ENCODE measurements at regions not wholly inside any gene's neighbourhood (a gene's known extent, or its start where the extent isn't known, plus 50 kb on each side); places are given as distances from the start of the nearest gene placed in this dataset.
"Not testable (repeated sequence)": the region's sequence is repeated elsewhere in the genome, so short reads cannot be mapped to it uniquely, and the experiment has no call there.

- no peak for TF ChIP-seq CTCF (IDR thresholded peaks at IDR 0.05)
- DNase-seq (no peak), ATAC-seq (no peak)
- Mint-ChIP-seq H3K4me1 (ENCODE audit: low read depth) (no peaks in the 10 kb centered on the region), H3K27me3 (peaks cover 1% of the 10 kb centered on the region), H3K36me3 (ENCODE audit: low read depth) (no peaks in the 10 kb centered on the region), H3K4me3 (no peak overlapping the region), H3K27ac (no peak overlapping the region), H3K9me3 (no peaks in the 10 kb centered on the region)
- intact Hi-C loops (cut with micrococcal nuclease), result no loop called here
- CTCF ChIA-PET, result no interaction called here
- POLR2A ChIA-PET, result no interaction called here
These were observed 299.5 kb downstream of the MED10 start for GRCh38 chr5:6078881-6079280.

GRCh38 chr5:6076341-6077239 is 301.8 kb downstream of the MED10 start:
- ATAC-seq (no peak), DNase-seq (no peak)
- Mint-ChIP-seq H3K27me3 (peaks cover 3% of the 10 kb centered on the region), H3K36me3 (ENCODE audit: low read depth) (no peaks in the 10 kb centered on the region), H3K4me3 (no peak overlapping the region), H3K27ac (no peak overlapping the region), H3K4me1 (ENCODE audit: low read depth) (no peaks in the 10 kb centered on the region), H3K9me3 (peaks cover 2% of the 10 kb centered on the region)
- ChIA-PET POLR2A (no interaction called here), CTCF (no interaction called here)
- intact Hi-C loops (cut with micrococcal nuclease), result no loop called here
- no peak for TF ChIP-seq CTCF (IDR thresholded peaks at IDR 0.05)

- H3K36me3 Mint-ChIP-seq (ENCODE audit: low read depth); CTCF ChIA-PET; POLR2A ChIA-PET; H3K9me3 Mint-ChIP-seq; H3K4me3 Mint-ChIP-seq; DNase-seq; ATAC-seq; H3K27me3 Mint-ChIP-seq; intact Hi-C loops (cut with micrococcal nuclease); H3K4me1 Mint-ChIP-seq (ENCODE audit: low read depth); H3K27ac Mint-ChIP-seq: not testable (repeated sequence)
These were observed 305.9 kb downstream of the MED10 start for GRCh38 chr5:6072488-6072887.

- POLR2A ChIA-PET, result no interaction called here
- CTCF ChIA-PET, result no interaction called here
- Mint-ChIP-seq H3K4me3 (no peak overlapping the region), H3K9me3 (peaks cover 3% of the 10 kb centered on the region), H3K4me1 (ENCODE audit: low read depth) (no peaks in the 10 kb centered on the region), H3K27me3 (peaks cover 8% of the 10 kb centered on the region), H3K27ac (no peak overlapping the region), H3K36me3 (ENCODE audit: low read depth) (no peaks in the 10 kb centered on the region)
- intact Hi-C loops (cut with micrococcal nuclease), result no loop called here
- TF ChIP-seq CTCF (IDR thresholded peaks at IDR 0.05), result no peak
- no peak for DNase-seq
- no peak for ATAC-seq
These were observed 308.7 kb downstream of the MED10 start for GRCh38 chr5:6069496-6070185.

GRCh38 chr5:6066016-6066415 is 312.3 kb downstream of the MED10 start:
- intact Hi-C loops (cut with micrococcal nuclease), result no loop called here
- CTCF ChIA-PET, result no interaction called here
- POLR2A ChIA-PET, result no interaction called here
- H3K27ac Mint-ChIP-seq, result no peak overlapping the region
- ATAC-seq (no peak), DNase-seq (no peak)
- no peaks in the 10 kb centered on the region for H3K4me1 Mint-ChIP-seq (ENCODE audit: low read depth)
- no peaks in the 10 kb centered on the region for H3K9me3 Mint-ChIP-seq
- no peak for TF ChIP-seq CTCF (IDR thresholded peaks at IDR 0.05)
- peaks cover 6% of the 10 kb centered on the region for H3K27me3 Mint-ChIP-seq
- no peaks in the 10 kb centered on the region for H3K36me3 Mint-ChIP-seq (ENCODE audit: low read depth)
- no peak overlapping the region for H3K4me3 Mint-ChIP-seq

All from activated CD8-positive, alpha-beta T cell treated with anti-CD3 and anti-CD28 coated beads for 36 hours (primary cell).